ENCODE measurements at regions not wholly inside any gene's neighbourhood (a gene's known extent, or its start where the extent isn't known, plus 50 kb on each side); places are given as distances from the start of the nearest gene placed in this dataset.

- TF ChIP-seq CTCF (IDR thresholded peaks at IDR 0.05) (no peak), POLR2A (IDR thresholded peaks at IDR 0.05) (no peak), POLR2AphosphoS5 (IDR thresholded peaks at IDR 0.05) (no peak)
Observed at GRCh38 chr4:124318292-124318691, 394.2 kb downstream of the ANKRD50 start.

Data from suprapubic skin (tissue), 4 donors.